ENCODE measurements at regions not wholly inside any gene's neighbourhood (a gene's known extent, or its start where the extent isn't known, plus 50 kb on each side); places are given as distances from the start of the nearest gene placed in this dataset.
"Not testable (repeated sequence)": the region's sequence is repeated elsewhere in the genome, so short reads cannot be mapped to it uniquely, and the experiment has no call there.

DNA sequence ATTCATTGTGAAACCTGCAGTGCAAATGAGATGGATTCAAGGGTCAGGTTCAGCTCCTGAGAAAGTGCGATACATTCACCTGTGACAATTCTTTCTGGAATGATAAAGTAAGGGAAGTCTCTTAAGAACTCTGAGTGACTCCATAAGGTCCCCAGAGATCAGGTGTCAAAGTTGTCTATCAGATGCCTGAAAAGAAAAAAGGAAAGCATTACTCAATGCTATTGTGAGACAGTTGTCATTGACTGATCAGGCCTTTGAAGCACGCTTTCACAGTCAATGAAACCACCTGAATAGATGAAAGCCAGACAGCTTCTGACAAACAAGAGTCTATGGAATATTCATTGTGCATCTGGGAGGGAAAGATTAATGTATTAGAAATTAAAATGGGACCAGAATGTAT is 252.7 kb upstream of the GALNT5 start:
- no peak overlapping the region for H3K4me3 ChIP-seq
- H3K27ac ChIP-seq = no peak overlapping the region
- H3K27me3 ChIP-seq = no peaks in the 10 kb centered on the region
- H3K4me1 ChIP-seq = no peaks in the 10 kb centered on the region
- 77 to 83% methylated on average over 2 of the region's 2 CpGs for WGBS, 2 donors
- TF ChIP-seq POLR2A (IDR thresholded peaks at IDR 0.05) = no peak
- no peak for TF ChIP-seq EP300 (IDR thresholded peaks at IDR 0.05)
- TF ChIP-seq POLR2AphosphoS5 (IDR thresholded peaks at IDR 0.05) = no peak
- TF ChIP-seq CTCF (IDR thresholded peaks at IDR 0.05) = no peak
- DNase-seq (no peak), ATAC-seq (ENCODE audit: low FRiP score in 2 of 2) (no peak)
- no peaks in the 10 kb centered on the region for H3K9me3 ChIP-seq
- no peaks in the 10 kb centered on the region for H3K36me3 ChIP-seq

GRCh38 chr2:157015015-157015575 is 242.4 kb upstream of the GALNT5 start:
- Histone ChIP-seq H3K36me3 (no peaks in the 10 kb centered on the region), H3K9me3 (no peaks in the 10 kb centered on the region), H3K4me1 (no peaks in the 10 kb centered on the region), H3K4me3 (no peak overlapping the region), H3K27ac (no peak overlapping the region), H3K27me3 (no peaks in the 10 kb centered on the region)
- ATAC-seq (ENCODE audit: low FRiP score in 2 of 2) = no peak
- DNase-seq = no peak
- WGBS, 2 donors = 84 to 86% methylated on average over 6 of the region's 6 CpGs
- TF ChIP-seq EP300 (IDR thresholded peaks at IDR 0.05) (no peak), CTCF (IDR thresholded peaks at IDR 0.05) (no peak)

- WGBS, 2 donors = 64 to 69% methylated on average over 1 of the region's 1 CpG
- not testable (repeated sequence) for ATAC-seq (ENCODE audit: low FRiP score in 2 of 2); H3K27ac ChIP-seq; H3K9me3 ChIP-seq; H3K4me1 ChIP-seq; H3K4me3 ChIP-seq; H3K36me3 ChIP-seq; H3K27me3 ChIP-seq; DNase-seq
Measured at GRCh38 chr2:157023264-157023663, 234.2 kb upstream of the GALNT5 start.

DNA sequence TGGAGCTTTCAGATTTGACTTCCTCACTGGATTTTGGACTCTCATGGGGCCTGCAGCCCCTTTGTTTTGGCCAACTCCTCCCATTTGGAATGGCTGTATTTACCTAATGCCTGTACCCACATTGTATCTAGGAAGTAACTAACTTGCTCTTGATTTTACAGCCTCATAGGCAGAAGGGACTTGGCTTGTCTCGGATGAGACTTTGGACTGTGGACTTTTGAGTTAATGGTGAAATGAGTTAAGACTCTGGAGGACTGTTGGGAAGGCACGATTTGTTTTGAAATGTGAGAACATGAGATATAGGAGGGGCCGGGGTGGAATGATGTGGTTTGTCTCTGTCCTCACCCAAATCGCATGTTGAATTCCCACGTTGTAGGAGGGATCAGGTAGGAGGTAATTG is 233.4 kb upstream of the GALNT5 start:
- ATAC-seq (ENCODE audit: low FRiP score in 2 of 2) (no peak), DNase-seq (no peak)
- Histone ChIP-seq H3K36me3 (no peaks in the 10 kb centered on the region), H3K27ac (no peak overlapping the region), H3K9me3 (no peaks in the 10 kb centered on the region), H3K27me3 (no peaks in the 10 kb centered on the region), H3K4me1 (no peaks in the 10 kb centered on the region), H3K4me3 (no peak overlapping the region)
- TF ChIP-seq POLR2AphosphoS5 (IDR thresholded peaks at IDR 0.05) = no peak
- no peak for TF ChIP-seq CTCF (IDR thresholded peaks at IDR 0.05)
- TF ChIP-seq EP300 (IDR thresholded peaks at IDR 0.05) = no peak
- no peak for TF ChIP-seq POLR2A (IDR thresholded peaks at IDR 0.05)
- WGBS, 2 donors = 81 to 90% methylated on average over 5 of the region's 5 CpGs

DNA sequence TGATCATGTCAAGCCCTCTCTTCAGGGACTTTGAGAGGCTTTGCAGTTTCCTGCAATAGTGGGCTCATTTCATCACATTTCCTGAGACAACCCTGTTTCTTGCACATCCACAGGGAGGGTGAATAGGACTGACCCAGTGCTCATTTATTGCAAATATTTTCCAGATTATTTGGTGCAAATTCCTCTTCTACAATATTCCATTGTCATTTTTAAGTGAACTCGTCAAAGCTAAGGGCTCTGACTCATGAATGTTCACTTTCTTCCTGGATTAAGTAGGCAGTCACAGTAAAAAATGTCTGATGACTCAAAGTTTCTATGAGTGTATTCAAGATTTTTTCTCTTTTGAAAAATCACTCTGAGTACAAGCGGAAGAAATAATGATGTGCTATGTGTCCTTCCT is 225.5 kb upstream of the GALNT5 start:
- H3K4me3 ChIP-seq = no peak overlapping the region
- H3K27me3 ChIP-seq = no peaks in the 10 kb centered on the region
- no peaks in the 10 kb centered on the region for H3K9me3 ChIP-seq
- no peak overlapping the region for H3K27ac ChIP-seq
- ATAC-seq (ENCODE audit: low FRiP score in 2 of 2) (peak; percentile 43 to 73), DNase-seq (no peak)
- WGBS, 2 donors = 49 to 60% methylated on average over 2 of the region's 2 CpGs
- no peaks in the 10 kb centered on the region for H3K4me1 ChIP-seq
- H3K36me3 ChIP-seq = no peaks in the 10 kb centered on the region
- TF ChIP-seq CTCF (IDR thresholded peaks at IDR 0.05) = no peak
